Esophagus muscularis mucosa (tissue), 4 donors: ENCODE measurements at regions not wholly inside any gene's neighbourhood (a gene's known extent, or its start where the extent isn't known, plus 50 kb on each side); places are given as distances from the start of the nearest gene placed in this dataset.

Source experiments
- DNase-seq: peaks from one replicate; pipeline ENCODE4 v3.0.0-alpha.2; 2017; ENCODE audit errors: extremely low spot score
- H3K27ac ChIP-seq, 4 donors: fragments of 200-600 bp; sonication (generic); replicated peaks in 1 of 4; 1 replicate in 3 of 4; 2 replicates in 1 of 4; pipeline ENCODE4 v1.5.1; 2016 to 2019; ENCODE audit warnings: mild to moderate bottlenecking in 1 of 4
- H3K27me3 ChIP-seq, 4 donors: fragments of 200-600 bp; sonication (generic); one replicate each; pipeline versions ENCODE4 v1.5.1 to v1.6.0; 2016 to 2019
- H3K36me3 ChIP-seq, 4 donors: fragments of 200-600 bp; sonication (generic); one replicate each; pipeline ENCODE4 v1.5.1; 2016 to 2019
- H3K4me1 ChIP-seq, 4 donors: fragments of 200-600 bp; sonication (generic); one replicate each; pipeline ENCODE4 v1.5.1; 2016 to 2019
- H3K4me3 ChIP-seq, 4 donors: fragments of 200-600 bp; sonication (generic); 1 replicate in 2 of 4; 2 replicates in 2 of 4; pipeline ENCODE4 v1.5.1; 2016 to 2019; ENCODE audit warnings: mild to moderate bottlenecking in 4 of 4, moderate library complexity in 1 of 4
- H3K9me3 ChIP-seq, 4 donors: fragments of 200-600 bp; sonication (generic); 1 replicate in 3 of 4; 2 replicates in 1 of 4; pipeline ENCODE4 v1.5.1; 2016 to 2019
- CTCF ChIP-seq, 3 experiments: fragments of 200-600 bp in 2 of 3; fragments of 450-650 bp in 1 of 3; sonication (generic) in 2 of 3; IDR thresholded peaks; one replicate each; pipeline ENCODE4 v1.5.1; 2017 to 2019; ENCODE audit warnings: antibody characterized with exemption in 3 of 3, mild to moderate bottlenecking in 2 of 3, moderate library complexity in 1 of 3
- EP300 ChIP-seq: sonication (generic); formaldehyde crosslinking; IDR thresholded peaks from one replicate; pipeline ENCODE4 v1.6.1; 2017; ENCODE audit warnings: antibody characterized with exemption
- POLR2A ChIP-seq: fragments of 450-650 bp; IDR thresholded peaks from one replicate; pipeline ENCODE4 v1.6.1; 2017; ENCODE audit warnings: antibody characterized with exemption, moderate library complexity, mild to moderate bottlenecking, low read depth
- POLR2AphosphoS5 ChIP-seq, 2 donors: sonication (generic); formaldehyde crosslinking; IDR thresholded peaks; one replicate each; pipeline ENCODE4 v1.6.1; 2017; ENCODE audit warnings: antibody characterized with exemption in 2 of 2
- WGBS: methylation state at CpG from one replicate; pipeline ENCODE4 v1.1.5; 2018; 5-methylcytosine and 5-hydroxymethylcytosine counted together
- intact Hi-C: fragments of 100-400 bp; cut with DNase I; formaldehyde crosslinking; loops from one replicate; pipeline ENCODE4 v1.15.1; 2023

DNA sequence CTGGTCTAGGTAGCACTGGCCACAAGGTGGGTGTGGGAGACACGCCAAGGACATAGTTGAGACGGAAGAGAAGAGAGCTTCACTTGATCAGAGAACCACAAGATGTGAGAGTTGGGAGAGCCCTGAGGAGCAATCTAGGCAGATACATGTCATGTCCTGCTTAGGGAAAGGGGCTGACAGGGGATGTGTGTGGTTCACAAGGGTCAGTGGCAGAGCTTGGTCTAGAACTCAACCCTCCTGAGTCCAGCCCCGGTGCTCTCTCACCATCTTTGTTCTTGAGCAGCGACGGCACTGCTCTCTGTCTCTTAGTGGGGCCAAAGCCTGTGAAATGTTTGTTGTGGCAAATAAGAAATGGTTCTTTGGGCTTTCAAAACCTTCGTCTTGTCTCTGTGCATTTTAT lies 243.5 kb upstream of the ROPN1 start:
- WGBS, result 87% methylated on average over 6 of the region's 6 CpGs
- Histone ChIP-seq H3K36me3 (no peaks in the 10 kb centered on the region), H3K4me3 (no peak overlapping the region), H3K27ac (peak overlapping the region in 1 of 4 donors; percentile 6), H3K27me3 (no peaks in the 10 kb centered on the region), H3K9me3 (no peaks in the 10 kb centered on the region), H3K4me1 (peaks cover 0 to 4% (median 0%) of the 10 kb centered on the region in 4 donors)
- intact Hi-C loops, result no loop called here
- TF ChIP-seq POLR2AphosphoS5 (IDR thresholded peaks at IDR 0.05), result no peak
- TF ChIP-seq POLR2A, result no peak
- TF ChIP-seq CTCF (IDR thresholded peaks at IDR 0.05), result no peak
- DNase-seq, result no peak

GRCh38 chr3:124243177-124243859 lies 251.4 kb upstream of the ROPN1 start:
- Histone ChIP-seq H3K27ac (no peak overlapping the region), H3K9me3 (no peaks in the 10 kb centered on the region), H3K27me3 (no peaks in the 10 kb centered on the region), H3K4me3 (no peak overlapping the region), H3K4me1 (peaks cover 16 to 22% (median 20%) of the 10 kb centered on the region in 4 donors), H3K36me3 (no peaks in the 10 kb centered on the region)
- 89% methylated on average over 5 of the region's 5 CpGs for WGBS
- intact Hi-C loops, result no loop called here
- no peak for DNase-seq
- TF ChIP-seq EP300 (no peak), POLR2AphosphoS5 (IDR thresholded peaks at IDR 0.05) (no peak), POLR2A (no peak), CTCF (IDR thresholded peaks at IDR 0.05) (no peak)

- H3K9me3 ChIP-seq, result no peaks in the 10 kb centered on the region
- WGBS, result 84% methylated on average over 1 of the region's 1 CpG
- intact Hi-C loops, result no loop called here
- H3K4me1 ChIP-seq, result peaks cover 40 to 48% (median 46%) of the 10 kb centered on the region in 4 donors
- no peak for DNase-seq
- no peak for TF ChIP-seq POLR2A
- no peak for TF ChIP-seq EP300
- TF ChIP-seq POLR2AphosphoS5 (IDR thresholded peaks at IDR 0.05), result no peak
- TF ChIP-seq CTCF (IDR thresholded peaks at IDR 0.05), result no peak
- peak overlapping the region in 3 of 4 donors; percentile 51 to 85 (median 54) for H3K27ac ChIP-seq
- H3K27me3 ChIP-seq, result no peaks in the 10 kb centered on the region
- no peaks in the 10 kb centered on the region for H3K36me3 ChIP-seq
- no peak overlapping the region for H3K4me3 ChIP-seq
Measured at GRCh38 chr3:124246376-124246775, 254.5 kb upstream of the ROPN1 start.

DNA sequence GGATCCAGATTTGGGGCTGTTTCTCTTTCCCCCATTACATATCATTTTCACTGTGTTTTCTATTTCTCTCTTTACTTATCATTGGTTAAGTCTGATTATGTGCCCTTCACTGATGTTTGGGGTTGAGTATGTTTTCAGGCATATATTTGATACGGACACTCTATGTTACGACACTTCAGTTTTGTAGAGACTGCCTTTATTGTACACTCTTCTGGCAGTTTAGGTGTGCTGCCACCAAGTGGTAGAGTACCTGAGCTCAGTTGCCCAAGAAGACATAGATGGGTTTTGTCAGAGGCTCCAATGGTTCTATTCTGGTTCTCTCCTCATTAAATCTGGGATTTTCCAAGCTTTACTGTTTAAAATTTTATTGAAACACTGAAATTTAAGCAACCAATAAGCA lies 255.0 kb upstream of the ROPN1 start:
- H3K27ac ChIP-seq, result peak overlapping the region in 3 of 4 donors; percentile 51 to 85 (median 54)
- H3K36me3 ChIP-seq, result no peaks in the 10 kb centered on the region
- TF ChIP-seq EP300 (no peak), POLR2A (no peak), POLR2AphosphoS5 (IDR thresholded peaks at IDR 0.05) (no peak), CTCF (IDR thresholded peaks at IDR 0.05) (peak; percentile 30 to 36 (median 35))
- peaks cover 40 to 48% (median 46%) of the 10 kb centered on the region in 4 donors for H3K4me1 ChIP-seq
- H3K27me3 ChIP-seq, result no peaks in the 10 kb centered on the region
- no peak overlapping the region for H3K4me3 ChIP-seq
- H3K9me3 ChIP-seq, result no peaks in the 10 kb centered on the region
- no peak for DNase-seq
- WGBS, result 98% methylated on average over 2 of the region's 2 CpGs
- intact Hi-C loops, result no loop called here
